HepG2 (cell line): ENCODE measurements at regions not wholly inside any gene's neighbourhood (a gene's known extent, or its start where the extent isn't known, plus 50 kb on each side); places are given as distances from the start of the nearest gene placed in this dataset.

Experiments used
- ADNP ChIP-seq: sonication (generic); formaldehyde crosslinking; IDR thresholded peaks from 2 replicates; pipeline ENCODE4 v1.4.0; 2020; ENCODE audit warnings: missing genetic modification reagents
- ATF2 ChIP-seq: sonication (generic); formaldehyde crosslinking; IDR thresholded peaks from 2 replicates; pipeline ENCODE4 v1.4.0; 2020; ENCODE audit warnings: missing genetic modification reagents
- BHLHE40 ChIP-seq: IDR thresholded peaks from 2 replicates; pipeline ENCODE4 v1.6.1; 2011; ENCODE audit warnings: low read length, improper control_type of control experiment
- FOXJ3 ChIP-seq: sonication (generic); formaldehyde crosslinking; IDR thresholded peaks from 2 replicates; pipeline ENCODE4 v1.4.0; 2020; ENCODE audit warnings: missing genetic modification reagents, mild to moderate bottlenecking, borderline replicate concordance
- HNRNPK ChIP-seq: fragments of 200-400 bp; formaldehyde crosslinking; IDR thresholded peaks from 2 replicates; pipeline ENCODE4 v1.6.1; 2018; ENCODE audit warnings: low read length, low read depth, moderate library complexity, mild to moderate bottlenecking; ENCODE audit not compliant: poor library complexity, severe bottlenecking
- RAD21 ChIP-seq: fragments of 450-650 bp; formaldehyde crosslinking; IDR thresholded peaks from 2 replicates; pipeline ENCODE4 v1.5.0; 2020; ENCODE audit warnings: mild to moderate bottlenecking
- SOX13 ChIP-seq, 3 experiments: fragments of 450-650 bp in 1 of 3; sonication (generic) in 1 of 3; formaldehyde crosslinking in 1 of 3; IDR thresholded peaks in 2 of 3; conservative IDR thresholded peaks in 1 of 3; 2 replicates each; pipeline versions ENCODE4 v1.5.0 to v1.6.1; 2016 to 2020; ENCODE audit warnings: antibody characterized with exemption in 1 of 3, mild to moderate bottlenecking in 1 of 3, missing compliant biosample characterization in 1 of 3, missing genetic modification reagents in 1 of 3, moderate library complexity in 1 of 3
- SP2 ChIP-seq: sonication (generic); formaldehyde crosslinking; IDR thresholded peaks from 2 replicates; pipeline ENCODE4 v1.5.1; 2020; ENCODE audit warnings: mild to moderate bottlenecking, missing genetic modification reagents
- ZNF777 ChIP-seq: sonication (generic); formaldehyde crosslinking; IDR thresholded peaks from 2 replicates; pipeline ENCODE4 v1.4.0; 2020; ENCODE audit warnings: missing genetic modification reagents
- TF ChIP-seq, protein P1 (sequence below): sonication (generic); formaldehyde crosslinking; IDR thresholded peaks from 2 replicates; pipeline ENCODE4 v1.9.0; 2021; ENCODE audit warnings: missing genetic modification reagents, borderline replicate concordance
- TF ChIP-seq, protein P2 (sequence below): sonication (generic); formaldehyde crosslinking; IDR thresholded peaks from 2 replicates; pipeline ENCODE4 v1.5.0; 2020; ENCODE audit warnings: missing genetic modification reagents, mild to moderate bottlenecking, borderline replicate concordance

DNA sequence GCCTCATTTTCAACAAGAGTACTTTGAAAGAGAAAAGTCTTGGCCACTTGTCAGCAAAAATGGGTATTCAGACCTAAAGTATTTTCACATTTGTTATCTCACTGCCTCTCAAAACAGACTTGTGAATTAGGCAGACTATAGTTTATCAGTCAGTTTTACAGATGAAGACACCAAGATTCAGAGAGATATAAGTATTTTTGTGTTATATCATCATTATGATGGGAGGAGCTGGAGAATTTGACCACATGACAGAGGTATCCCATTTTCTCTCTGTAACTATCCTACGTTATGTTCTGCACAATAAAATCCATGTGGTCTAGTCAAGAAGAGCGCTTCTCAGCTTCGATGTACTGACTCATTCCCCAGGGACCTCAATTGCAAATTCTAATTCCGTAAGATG lies 213.7 kb downstream of the MYCN start:
- TF ChIP-seq ATF2 (CRISPR knock-in tag) (no peak), SP2 (CRISPR knock-in tag) (no peak), RAD21 (CRISPR knock-in tag) (no peak), ZNF777 (CRISPR knock-in tag) (no peak), HNRNPK (no peak), ADNP (CRISPR knock-in tag) (no peak), SOX13 (IDR thresholded peaks at IDR 0.05) (no peak), SOX13 (CRISPR knock-in tag; conservative IDR thresholded peaks at IDR 0.05 in 1 of 2, IDR thresholded peaks at IDR 0.05 in 1 of 2) (no peak), BHLHE40 (no peak), FOXJ3 (CRISPR knock-in tag) (no peak)
- TF ChIP-seq, protein P1, sequence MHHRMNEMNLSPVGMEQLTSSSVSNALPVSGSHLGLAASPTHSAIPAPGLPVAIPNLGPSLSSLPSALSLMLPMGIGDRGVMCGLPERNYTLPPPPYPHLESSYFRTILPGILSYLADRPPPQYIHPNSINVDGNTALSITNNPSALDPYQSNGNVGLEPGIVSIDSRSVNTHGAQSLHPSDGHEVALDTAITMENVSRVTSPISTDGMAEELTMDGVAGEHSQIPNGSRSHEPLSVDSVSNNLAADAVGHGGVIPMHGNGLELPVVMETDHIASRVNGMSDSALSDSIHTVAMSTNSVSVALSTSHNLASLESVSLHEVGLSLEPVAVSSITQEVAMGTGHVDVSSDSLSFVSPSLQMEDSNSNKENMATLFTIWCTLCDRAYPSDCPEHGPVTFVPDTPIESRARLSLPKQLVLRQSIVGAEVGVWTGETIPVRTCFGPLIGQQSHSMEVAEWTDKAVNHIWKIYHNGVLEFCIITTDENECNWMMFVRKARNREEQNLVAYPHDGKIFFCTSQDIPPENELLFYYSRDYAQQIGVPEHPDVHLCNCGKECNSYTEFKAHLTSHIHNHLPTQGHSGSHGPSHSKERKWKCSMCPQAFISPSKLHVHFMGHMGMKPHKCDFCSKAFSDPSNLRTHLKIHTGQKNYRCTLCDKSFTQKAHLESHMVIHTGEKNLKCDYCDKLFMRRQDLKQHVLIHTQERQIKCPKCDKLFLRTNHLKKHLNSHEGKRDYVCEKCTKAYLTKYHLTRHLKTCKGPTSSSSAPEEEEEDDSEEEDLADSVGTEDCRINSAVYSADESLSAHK (CRISPR knock-in tag): no peak
- TF ChIP-seq, protein P2, sequence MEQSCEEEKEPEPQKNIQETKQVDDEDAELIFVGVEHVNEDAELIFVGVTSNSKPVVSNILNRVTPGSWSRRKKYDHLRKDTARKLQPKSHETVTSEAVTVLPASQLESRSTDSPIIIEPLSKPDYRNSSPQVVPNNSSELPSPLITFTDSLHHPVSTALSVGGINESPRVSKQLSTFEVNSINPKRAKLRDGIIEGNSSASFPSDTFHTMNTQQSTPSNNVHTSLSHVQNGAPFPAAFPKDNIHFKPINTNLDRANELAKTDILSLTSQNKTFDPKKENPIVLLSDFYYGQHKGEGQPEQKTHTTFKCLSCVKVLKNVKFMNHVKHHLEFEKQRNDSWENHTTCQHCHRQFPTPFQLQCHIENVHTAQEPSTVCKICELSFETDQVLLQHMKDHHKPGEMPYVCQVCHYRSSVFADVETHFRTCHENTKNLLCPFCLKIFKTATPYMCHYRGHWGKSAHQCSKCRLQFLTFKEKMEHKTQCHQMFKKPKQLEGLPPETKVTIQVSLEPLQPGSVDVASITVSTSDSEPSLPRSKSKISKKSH (CRISPR knock-in tag): no peak
